Neural crest cell (in vitro differentiated cells): ENCODE measurements at regions not wholly inside any gene's neighbourhood (a gene's known extent, or its start where the extent isn't known, plus 50 kb on each side); places are given as distances from the start of the nearest gene placed in this dataset.

Experiments
- DNase-seq: peaks from one replicate; pipeline ENCODE4 v3.0.0; 2021; ENCODE audit warnings: low read depth, mixed read lengths, low spot score
- H3K27ac Mint-ChIP-seq: one replicate; pipeline ENCODE4 v1.8.0; 2021; ENCODE audit warnings: mild to moderate bottlenecking, mixed read lengths; ENCODE audit not compliant: unreplicated experiment
- H3K27me3 Mint-ChIP-seq: 2 replicates; pipeline ENCODE4 v1.8.0; 2021; ENCODE audit warnings: low read depth, mild to moderate bottlenecking, mixed read lengths
- H3K36me3 Mint-ChIP-seq: 2 replicates; pipeline ENCODE4 v1.8.0; 2021; ENCODE audit warnings: low read depth, mild to moderate bottlenecking, mixed read lengths
- H3K4me1 Mint-ChIP-seq: 2 replicates; pipeline ENCODE4 v1.8.0; 2021; ENCODE audit warnings: mixed read lengths
- H3K4me3 Mint-ChIP-seq: one replicate; pipeline ENCODE4 v1.8.0; 2021; ENCODE audit warnings: mild to moderate bottlenecking, mixed read lengths
- H3K9me3 Mint-ChIP-seq: 2 replicates; pipeline ENCODE4 v1.8.0; 2021; ENCODE audit warnings: mixed read lengths
- CTCF ChIP-seq: fragments of 200-600 bp; sonication (generic); conservative IDR thresholded peaks from 2 replicates; pipeline ENCODE4 v1.5.0; 2021; ENCODE audit warnings: antibody characterized with exemption, mild to moderate bottlenecking

- H3K4me1 Mint-ChIP-seq = no peaks in the 10 kb centered on the region
- H3K36me3 Mint-ChIP-seq = no peaks in the 10 kb centered on the region
- H3K27ac Mint-ChIP-seq = no peak overlapping the region
- H3K9me3 Mint-ChIP-seq = peaks cover 4% of the 10 kb centered on the region
- H3K4me3 Mint-ChIP-seq = no peak overlapping the region
- no peak for DNase-seq
- H3K27me3 Mint-ChIP-seq = no peaks in the 10 kb centered on the region
- TF ChIP-seq CTCF = no peak
These were observed 523.2 kb downstream of the KLF12 start for GRCh38 chr13:73610799-73611592.

- Mint-ChIP-seq H3K4me1 (no peaks in the 10 kb centered on the region), H3K27ac (no peak overlapping the region), H3K9me3 (peaks cover 2% of the 10 kb centered on the region), H3K4me3 (no peak overlapping the region), H3K36me3 (no peaks in the 10 kb centered on the region), H3K27me3 (no peaks in the 10 kb centered on the region)
- no peak for TF ChIP-seq CTCF
- DNase-seq = no peak
These were observed 525.3 kb downstream of the KLF12 start for GRCh38 chr13:73608711-73609485.

GRCh38 chr13:73608157-73608516, 526.1 kb downstream of the KLF12 start:
- no peak for TF ChIP-seq CTCF
- H3K4me3 Mint-ChIP-seq = no peak overlapping the region
- no peak for DNase-seq
- H3K27me3 Mint-ChIP-seq = no peaks in the 10 kb centered on the region
- H3K9me3 Mint-ChIP-seq = peaks cover 2% of the 10 kb centered on the region
- H3K36me3 Mint-ChIP-seq = no peaks in the 10 kb centered on the region
- no peaks in the 10 kb centered on the region for H3K4me1 Mint-ChIP-seq
- no peak overlapping the region for H3K27ac Mint-ChIP-seq

GRCh38 chr13:73607489-73608156, 526.6 kb downstream of the KLF12 start:
- H3K4me1 Mint-ChIP-seq = no peaks in the 10 kb centered on the region
- no peaks in the 10 kb centered on the region for H3K27me3 Mint-ChIP-seq
- H3K4me3 Mint-ChIP-seq = no peak overlapping the region
- no peak for DNase-seq
- no peaks in the 10 kb centered on the region for H3K9me3 Mint-ChIP-seq
- no peak for TF ChIP-seq CTCF
- H3K27ac Mint-ChIP-seq = no peak overlapping the region
- no peaks in the 10 kb centered on the region for H3K36me3 Mint-ChIP-seq

- TF ChIP-seq CTCF = no peak
- Mint-ChIP-seq H3K36me3 (no peaks in the 10 kb centered on the region), H3K9me3 (no peaks in the 10 kb centered on the region), H3K27me3 (no peaks in the 10 kb centered on the region), H3K27ac (no peak overlapping the region), H3K4me1 (no peaks in the 10 kb centered on the region), H3K4me3 (no peak overlapping the region)
- DNase-seq = no peak
These were observed 530.6 kb downstream of the KLF12 start for GRCh38 chr13:73603646-73604045.
